ENCODE measurements at regions not wholly inside any gene's neighbourhood (a gene's known extent, or its start where the extent isn't known, plus 50 kb on each side); places are given as distances from the start of the nearest gene placed in this dataset.
"Not testable (repeated sequence)": the region's sequence is repeated elsewhere in the genome, so short reads cannot be mapped to it uniquely, and the experiment has no call there.

DNA sequence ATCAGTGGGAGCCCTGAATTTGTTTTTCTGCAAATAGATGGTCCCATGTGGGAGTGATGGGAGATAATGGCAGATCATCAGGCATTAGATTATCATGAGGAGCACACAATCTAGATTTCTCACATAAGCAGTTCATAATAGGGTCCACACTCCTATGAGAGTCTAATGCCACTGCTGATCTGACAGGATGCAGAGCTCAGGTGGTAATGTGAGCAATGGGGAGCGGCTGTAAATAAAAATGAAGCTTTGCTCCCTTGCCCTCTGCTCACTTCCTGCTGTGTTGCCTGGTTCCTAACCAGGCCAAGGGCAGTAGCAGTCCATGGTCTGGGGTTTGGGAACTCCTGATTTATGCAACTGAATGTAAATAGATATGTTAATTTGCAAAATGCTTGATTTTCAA, 538.6 kb downstream of the TRAM1L1 start:
- TF ChIP-seq CTCF (IDR thresholded peaks at IDR 0.05; ENCODE audit: control extremely low read depth, extremely low read depth): no peak
- H3K27me3 ChIP-seq (ENCODE audit: control insufficient read depth in 3 of 3, insufficient read depth in 3 of 3, low read length in 2 of 3): no peaks in the 10 kb centered on the region
- H3K4me1 ChIP-seq (ENCODE audit: control insufficient read depth in 5 of 5, insufficient read depth in 5 of 5, low read length in 5 of 5): no peaks in the 10 kb centered on the region
- ATAC-seq (ENCODE audit: insufficient read depth, low FRiP score) (no peak), DNase-seq (no peak)
- H3K9ac ChIP-seq (ENCODE audit: insufficient read depth in 1 of 2, low read length in 2 of 2): no peak overlapping the region
- WGBS, 2 donors: 85 to 89% methylated on average over 1 of the region's 1 CpG
- no peak overlapping the region for H3K4me3 ChIP-seq
- H3K36me3 ChIP-seq (ENCODE audit: control insufficient read depth in 4 of 4, insufficient read depth in 4 of 4, low read length in 4 of 4): no peaks in the 10 kb centered on the region
- H3K9me3 ChIP-seq (ENCODE audit: control insufficient read depth in 4 of 4, insufficient read depth in 3 of 4, low read length in 3 of 4): peaks cover 0 to 2% (median 0%) of the 10 kb centered on the region in 4 donors
- H3K27ac ChIP-seq (ENCODE audit: low read depth in 1 of 2, low read length in 1 of 2): no peak overlapping the region

GRCh38 chr4:116544946-116545345, 540.4 kb downstream of the TRAM1L1 start:
- Histone ChIP-seq H3K9me3 (ENCODE audit: control insufficient read depth in 4 of 4, insufficient read depth in 3 of 4, low read length in 3 of 4) (peaks cover 0 to 2% (median 0%) of the 10 kb centered on the region in 4 donors), H3K4me1 (ENCODE audit: control insufficient read depth in 5 of 5, insufficient read depth in 5 of 5, low read length in 5 of 5) (no peaks in the 10 kb centered on the region), H3K27me3 (ENCODE audit: control insufficient read depth in 3 of 3, insufficient read depth in 3 of 3, low read length in 2 of 3) (no peaks in the 10 kb centered on the region), H3K4me3 (no peak overlapping the region), H3K9ac (ENCODE audit: insufficient read depth in 1 of 2, low read length in 2 of 2) (no peak overlapping the region), H3K27ac (ENCODE audit: low read depth in 1 of 2, low read length in 1 of 2) (no peak overlapping the region), H3K36me3 (ENCODE audit: control insufficient read depth in 4 of 4, insufficient read depth in 4 of 4, low read length in 4 of 4) (no peaks in the 10 kb centered on the region)
- DNase-seq (no peak), ATAC-seq (ENCODE audit: insufficient read depth, low FRiP score) (no peak)
- TF ChIP-seq CTCF (IDR thresholded peaks at IDR 0.05; ENCODE audit: control extremely low read depth, extremely low read depth): no peak
- 81 to 87% methylated on average over 1 of the region's 1 CpG for WGBS, 2 donors

DNA sequence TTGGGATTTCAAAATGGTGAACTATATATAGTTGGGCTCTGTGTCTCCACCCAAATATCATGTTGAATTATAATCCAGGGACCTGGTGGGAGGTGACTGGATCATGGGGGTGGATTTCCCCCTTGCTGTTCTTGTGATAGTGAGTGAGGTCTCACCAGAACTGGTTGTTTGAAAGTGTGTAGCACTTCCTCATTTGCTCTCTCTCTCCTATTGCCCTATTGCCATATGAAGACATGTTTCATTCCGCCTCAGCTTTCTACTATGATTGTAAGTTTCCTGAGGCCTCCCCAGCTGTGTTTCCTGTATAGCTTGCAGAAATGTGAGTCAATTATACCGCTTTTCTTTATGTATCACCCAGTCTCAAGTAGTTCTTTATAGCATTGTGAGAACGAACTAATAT, 545.6 kb downstream of the TRAM1L1 start:
- H3K4me1 ChIP-seq (ENCODE audit: control insufficient read depth in 5 of 5, insufficient read depth in 5 of 5, low read length in 5 of 5): no peaks in the 10 kb centered on the region
- no peak for DNase-seq
- no peak overlapping the region for H3K27ac ChIP-seq (ENCODE audit: low read depth in 1 of 2, low read length in 1 of 2)
- no peak for TF ChIP-seq CTCF (IDR thresholded peaks at IDR 0.05; ENCODE audit: control extremely low read depth, extremely low read depth)
- no peak overlapping the region for H3K4me3 ChIP-seq
- no peak overlapping the region for H3K9ac ChIP-seq (ENCODE audit: insufficient read depth in 1 of 2, low read length in 2 of 2)
- H3K27me3 ChIP-seq (ENCODE audit: control insufficient read depth in 3 of 3, insufficient read depth in 3 of 3, low read length in 2 of 3): no peaks in the 10 kb centered on the region
- no peak for ATAC-seq (ENCODE audit: insufficient read depth, low FRiP score)
- H3K9me3 ChIP-seq (ENCODE audit: control insufficient read depth in 4 of 4, insufficient read depth in 3 of 4, low read length in 3 of 4): peaks cover 0 to 2% (median 0%) of the 10 kb centered on the region in 4 donors
- 85 to 88% methylated on average over 3 of the region's 3 CpGs for WGBS, 2 donors
- H3K36me3 ChIP-seq (ENCODE audit: control insufficient read depth in 4 of 4, insufficient read depth in 4 of 4, low read length in 4 of 4): no peaks in the 10 kb centered on the region

DNA sequence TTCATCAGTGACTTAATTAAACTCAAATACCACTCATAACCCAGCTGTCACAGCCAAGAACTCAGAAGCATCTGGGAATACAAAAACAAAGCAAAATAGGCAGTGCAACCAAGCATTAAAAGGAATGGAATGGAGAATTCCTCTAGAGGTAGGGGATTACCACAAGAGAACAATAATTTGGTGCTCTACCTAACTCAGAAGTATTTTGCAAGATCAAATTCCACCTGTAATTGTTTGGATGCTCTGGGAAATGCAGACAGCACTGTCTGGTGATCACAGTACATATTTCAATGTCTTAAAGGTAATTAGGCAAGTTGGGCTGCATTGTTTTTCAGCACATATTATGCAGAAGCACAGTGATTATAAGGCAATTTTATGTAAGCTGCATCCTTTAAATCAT, 547.5 kb downstream of the TRAM1L1 start:
- H3K27me3 ChIP-seq (ENCODE audit: control insufficient read depth in 3 of 3, insufficient read depth in 3 of 3, low read length in 2 of 3): no peaks in the 10 kb centered on the region
- no peaks in the 10 kb centered on the region for H3K4me1 ChIP-seq (ENCODE audit: control insufficient read depth in 5 of 5, insufficient read depth in 5 of 5, low read length in 5 of 5)
- ATAC-seq (ENCODE audit: insufficient read depth, low FRiP score): no peak
- no peaks in the 10 kb centered on the region for H3K36me3 ChIP-seq (ENCODE audit: control insufficient read depth in 4 of 4, insufficient read depth in 4 of 4, low read length in 4 of 4)
- H3K9ac ChIP-seq (ENCODE audit: insufficient read depth in 1 of 2, low read length in 2 of 2): no peak overlapping the region
- H3K9me3 ChIP-seq (ENCODE audit: control insufficient read depth in 4 of 4, insufficient read depth in 3 of 4, low read length in 3 of 4): no peaks in the 10 kb centered on the region
- no peak overlapping the region for H3K4me3 ChIP-seq
- no peak overlapping the region for H3K27ac ChIP-seq (ENCODE audit: low read depth in 1 of 2, low read length in 1 of 2)
- TF ChIP-seq CTCF (IDR thresholded peaks at IDR 0.05; ENCODE audit: control extremely low read depth, extremely low read depth): no peak
- DNase-seq: no peak

GRCh38 chr4:116536024-116536423, 549.4 kb downstream of the TRAM1L1 start:
- H3K9ac ChIP-seq (ENCODE audit: insufficient read depth in 1 of 2, low read length in 2 of 2); ATAC-seq (ENCODE audit: insufficient read depth, low FRiP score); H3K27me3 ChIP-seq (ENCODE audit: control insufficient read depth in 3 of 3, insufficient read depth in 3 of 3, low read length in 2 of 3); H3K36me3 ChIP-seq (ENCODE audit: control insufficient read depth in 4 of 4, insufficient read depth in 4 of 4, low read length in 4 of 4); H3K27ac ChIP-seq (ENCODE audit: low read depth in 1 of 2, low read length in 1 of 2); DNase-seq; H3K4me3 ChIP-seq; H3K4me1 ChIP-seq (ENCODE audit: control insufficient read depth in 5 of 5, insufficient read depth in 5 of 5, low read length in 5 of 5); H3K9me3 ChIP-seq (ENCODE audit: control insufficient read depth in 4 of 4, insufficient read depth in 3 of 4, low read length in 3 of 4): not testable (repeated sequence)
- 90 to 93% methylated on average over 6 of the region's 6 CpGs for whole genome bisulfite sequencing, 2 donors

Measured in lung (tissue), 11 donors.